NCI-H1105 (cell line): ENCODE measurements at regions not wholly inside any gene's neighbourhood (a gene's known extent, or its start where the extent isn't known, plus 50 kb on each side); places are given as distances from the start of the nearest gene placed in this dataset.

Source experiments
- DNase-seq: peaks from one replicate; lab custom pipeline; 2025; lab: John Stamatoyannopoulos, UW

DNA sequence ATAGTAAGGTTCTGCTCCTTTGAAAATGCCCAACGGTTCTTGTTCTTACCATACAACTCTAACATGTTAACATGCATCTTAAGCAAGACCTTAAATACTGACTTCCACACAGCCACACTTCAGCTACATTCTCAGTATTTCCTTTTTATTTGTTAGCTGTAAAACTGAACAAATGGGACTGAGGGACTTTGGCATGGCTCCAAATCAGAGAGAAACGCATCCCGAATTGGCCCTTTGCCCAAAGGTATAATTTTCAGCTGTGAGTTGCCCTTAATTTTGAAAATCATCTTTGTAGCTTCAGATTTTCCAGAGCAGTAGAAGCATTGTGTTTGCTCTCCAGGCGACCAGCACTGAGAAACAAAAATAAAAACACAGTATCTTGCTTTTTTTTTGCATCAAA lies 56.4 kb downstream of the NEUROD6 start:
- peak; percentile 87 for DNase-seq

DNA sequence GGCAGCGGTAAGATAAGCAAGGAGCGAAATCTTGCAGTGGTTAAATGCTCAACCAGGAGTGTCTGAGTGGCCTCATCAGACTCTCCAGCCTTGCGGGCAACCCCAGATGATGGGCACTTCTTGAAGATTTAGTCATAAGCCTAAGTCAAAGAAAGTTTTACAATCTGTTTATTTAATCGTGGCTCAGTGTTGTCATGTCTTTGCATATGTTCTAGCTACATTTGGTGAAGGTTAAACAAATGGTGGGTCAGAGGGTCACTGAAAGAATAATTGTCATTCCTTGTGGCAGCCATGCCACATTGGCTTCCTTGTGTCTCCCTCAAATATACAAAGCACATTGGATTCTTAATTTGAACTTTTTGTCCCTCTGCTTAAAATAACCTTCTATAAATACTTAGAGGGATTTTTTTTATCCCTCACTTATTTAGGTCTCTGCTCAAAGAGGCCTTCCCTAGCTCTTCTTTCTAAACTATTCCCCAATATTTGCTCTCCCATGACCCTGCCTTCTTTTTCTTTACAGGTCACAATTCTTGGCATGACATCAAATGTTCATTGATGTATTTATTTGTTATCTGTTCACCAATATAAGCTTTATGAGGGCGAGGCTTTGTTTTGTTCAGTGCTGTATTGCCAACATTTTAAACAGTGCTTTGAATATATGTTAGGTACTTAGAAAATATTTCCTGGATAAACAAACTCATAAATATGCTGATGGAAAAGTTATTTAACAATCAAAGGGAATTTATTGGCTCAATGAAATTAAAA lies 68.7 kb downstream of the NEUROD6 start:
- no peak for DNase-seq

DNA sequence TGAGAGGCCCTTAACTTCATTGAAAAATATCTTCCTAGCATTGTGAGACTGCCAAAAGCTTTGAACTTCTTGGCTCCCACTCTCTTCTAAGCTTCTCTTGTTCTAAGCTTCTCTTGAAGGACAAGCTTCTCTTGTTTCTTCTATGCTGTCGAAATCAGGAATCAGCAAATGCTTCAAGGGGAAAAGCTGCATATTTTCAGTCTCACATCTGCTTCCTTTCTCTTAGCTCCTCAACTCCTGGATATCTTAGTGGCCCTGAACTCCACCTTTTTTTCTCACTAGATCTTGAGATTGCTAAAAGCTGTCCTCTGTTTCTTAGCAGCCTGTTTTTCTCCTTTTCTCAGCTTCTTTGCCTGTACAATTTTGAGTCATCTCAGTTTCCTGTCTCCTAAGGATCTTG lies 73.0 kb downstream of the NEUROD6 start:
- DNase-seq = no peak

- no peak for DNase-seq
Observed at GRCh38 chr7:31263338-31263737, 77.2 kb downstream of the NEUROD6 start.

DNA sequence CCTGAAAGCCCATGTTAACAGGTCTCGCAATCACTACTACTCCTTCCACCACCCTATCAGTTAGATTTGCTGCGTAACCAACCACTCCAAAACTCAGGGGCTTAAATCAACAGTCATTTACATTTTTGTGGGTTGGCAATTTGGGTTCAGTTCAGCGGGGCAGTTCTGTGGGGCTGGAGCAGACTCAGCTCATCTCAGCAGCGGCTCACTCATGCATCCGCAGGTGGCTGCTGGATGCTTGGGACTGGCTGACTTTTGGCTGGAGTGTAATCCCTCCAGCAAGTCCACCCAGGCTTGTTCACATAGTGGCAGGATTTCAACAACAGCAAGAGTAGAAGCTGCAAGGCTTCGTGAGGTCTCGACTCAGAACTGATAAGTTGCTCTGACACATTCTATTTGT lies 79.2 kb downstream of the NEUROD6 start:
- no peak for DNase-seq

GRCh38 chr7:31260851-31261250 lies 79.7 kb downstream of the NEUROD6 start:
- no peak for DNase-seq

DNA sequence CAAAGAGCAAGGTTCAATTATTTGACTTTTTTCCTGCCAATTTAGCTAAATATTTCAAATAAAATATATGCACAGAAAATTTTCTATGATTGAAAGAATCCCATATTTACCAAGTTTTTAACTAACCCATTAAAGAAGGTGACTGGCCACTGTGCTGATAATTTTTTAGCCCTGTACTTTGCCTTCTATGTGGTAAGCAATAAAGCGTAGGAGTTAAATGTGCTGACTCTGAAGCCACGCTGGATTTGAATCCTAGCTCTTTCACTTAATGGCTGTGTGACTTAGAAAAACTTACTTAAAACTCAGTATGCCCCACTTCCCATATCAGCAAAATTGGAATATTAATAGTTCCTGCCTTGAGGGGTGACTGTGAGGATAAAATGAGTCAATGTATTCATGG lies 82.1 kb downstream of the NEUROD6 start:
- DNase-seq = no peak

DNA sequence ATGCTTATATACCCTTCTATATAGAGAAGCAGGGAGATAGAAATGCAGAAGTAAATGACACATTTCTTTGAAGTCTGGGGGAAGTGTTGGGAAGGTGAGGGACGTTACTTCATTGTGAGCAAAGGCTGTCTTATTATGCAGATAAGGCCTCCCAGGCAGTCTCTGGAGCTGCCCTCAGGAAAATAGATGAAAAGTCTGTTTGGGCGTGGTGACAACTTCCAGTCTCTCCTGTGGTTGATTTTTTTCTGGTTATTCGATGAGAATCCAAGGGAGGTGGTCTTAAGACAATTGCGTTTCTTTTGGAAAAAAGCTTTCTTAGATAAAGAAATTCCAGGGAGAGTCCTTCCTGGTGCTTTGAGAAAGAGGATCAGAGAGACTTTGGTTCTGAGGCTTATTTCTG lies 84.0 kb downstream of the NEUROD6 start:
- DNase-seq = no peak

- DNase-seq = no peak
Observed at GRCh38 chr7:31254926-31255325, 85.6 kb downstream of the NEUROD6 start.

GRCh38 chr7:31253532-31253931 lies 87.0 kb downstream of the NEUROD6 start:
- DNase-seq = no peak

- DNase-seq = no peak
Observed at GRCh38 chr7:31251441-31251840, 89.1 kb downstream of the NEUROD6 start.

DNA sequence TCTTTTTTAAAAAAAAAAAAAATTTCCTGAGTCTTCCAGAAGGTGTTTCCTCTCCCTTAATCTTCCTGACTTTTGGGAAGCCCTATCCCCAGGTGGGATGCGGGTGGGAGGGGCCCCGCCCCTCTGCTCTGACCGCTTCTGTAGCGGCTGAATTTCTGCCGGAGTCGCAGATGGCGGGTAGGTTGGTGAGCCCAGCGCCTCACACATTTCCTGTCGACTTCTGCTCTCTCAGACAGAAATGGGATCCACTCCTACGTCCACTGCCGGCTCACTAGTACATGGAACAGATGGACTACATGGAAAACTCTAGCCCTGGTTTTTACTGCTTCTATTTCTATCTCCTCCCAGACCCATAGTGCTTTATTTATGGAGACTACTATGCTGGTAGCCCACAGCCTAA lies 90.9 kb downstream of the NEUROD6 start:
- no peak for DNase-seq

- DNase-seq = no peak
Observed at GRCh38 chr7:31236868-31237267, 103.7 kb downstream of the NEUROD6 start.

GRCh38 chr7:31234836-31235605 lies 105.5 kb downstream of the NEUROD6 start:
- no peak for DNase-seq

GRCh38 chr7:31228957-31229356 lies 111.6 kb downstream of the NEUROD6 start:
- no peak for DNase-seq

DNA sequence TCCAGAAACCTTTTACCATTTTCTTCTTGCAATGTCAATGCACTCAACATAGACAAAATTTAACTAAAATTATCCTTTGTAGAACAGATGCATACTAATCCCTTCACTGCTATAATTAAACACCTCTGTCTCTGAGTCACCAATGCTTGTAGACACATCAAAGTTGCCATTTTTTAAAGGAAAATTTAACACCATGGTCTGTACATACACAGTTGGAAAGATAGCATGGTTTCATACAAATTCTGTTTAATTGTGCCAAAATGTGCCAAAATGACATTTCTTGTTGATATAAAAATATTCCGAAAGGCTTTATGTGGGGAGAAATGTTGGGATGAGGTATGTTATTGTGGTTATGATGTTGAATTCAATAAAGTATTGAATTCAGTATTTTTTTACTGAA lies 125.8 kb downstream of the NEUROD6 start:
- no peak for DNase-seq

DNA sequence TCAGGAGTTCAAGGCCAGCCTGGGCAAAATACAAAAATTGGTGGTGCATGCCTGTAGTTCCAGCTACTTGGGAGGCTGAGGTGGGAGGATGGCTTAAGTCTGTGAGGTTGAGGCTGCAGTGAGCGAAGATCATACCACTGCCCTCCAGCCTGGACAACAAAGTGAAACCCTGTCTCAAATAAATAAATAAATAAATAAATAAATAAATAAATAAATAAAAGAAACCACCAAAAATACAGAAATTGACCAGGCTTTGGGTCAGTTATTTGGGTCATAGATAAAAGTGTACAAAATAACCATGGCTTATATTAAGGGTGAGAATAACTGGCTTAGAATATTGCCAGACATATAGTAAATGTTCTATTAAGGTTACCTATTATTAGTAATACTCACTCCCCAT lies 129.2 kb downstream of the NEUROD6 start:
- DNase-seq = no peak

GRCh38 chr7:31204071-31204470 lies 136.5 kb downstream of the NEUROD6 start:
- no peak for DNase-seq

DNA sequence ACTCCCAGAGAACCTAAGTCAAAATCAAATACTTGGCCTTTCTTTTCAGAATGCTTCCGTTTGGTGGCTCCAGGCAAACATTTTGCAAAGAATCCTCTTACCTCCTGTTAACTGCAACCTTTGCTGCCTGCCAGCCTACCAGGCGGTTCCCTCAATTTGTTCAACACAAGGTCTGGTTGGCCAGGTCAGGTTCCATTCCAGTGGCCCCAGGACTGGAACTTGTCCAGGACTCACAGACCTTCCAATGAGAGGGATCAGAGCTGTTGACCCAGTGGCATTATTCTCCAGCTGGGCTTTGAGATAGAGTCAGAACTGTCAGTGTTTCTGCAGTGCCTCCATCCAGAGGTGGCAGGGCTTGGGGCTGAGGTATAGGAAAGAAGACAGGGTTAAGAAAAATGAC lies 137.0 kb downstream of the NEUROD6 start:
- no peak for DNase-seq

GRCh38 chr7:31202801-31203200 lies 137.7 kb downstream of the NEUROD6 start:
- DNase-seq = no peak

DNA sequence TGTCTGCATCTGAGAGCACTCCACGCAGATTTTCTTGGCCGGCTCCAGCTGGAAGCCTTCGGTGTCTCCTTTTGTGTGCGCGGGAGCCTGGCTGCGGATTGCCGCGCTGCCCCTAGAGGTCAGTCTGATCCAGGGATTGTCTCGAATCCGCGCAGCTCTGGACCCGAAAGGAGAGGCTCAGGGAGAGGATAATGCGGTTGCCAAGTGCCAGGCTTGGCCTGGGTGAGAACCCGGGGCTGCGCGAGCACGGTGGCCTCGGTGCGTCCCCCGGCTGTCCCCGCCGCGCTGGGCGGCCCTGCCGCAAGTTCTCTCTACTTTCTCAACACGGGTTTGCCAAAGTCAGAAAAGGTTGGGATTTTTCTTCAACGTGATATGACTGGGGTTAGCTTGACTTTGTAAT lies 140.9 kb downstream of the ADCYAP1R1 start:
- peak; percentile 86 for DNase-seq

DNA sequence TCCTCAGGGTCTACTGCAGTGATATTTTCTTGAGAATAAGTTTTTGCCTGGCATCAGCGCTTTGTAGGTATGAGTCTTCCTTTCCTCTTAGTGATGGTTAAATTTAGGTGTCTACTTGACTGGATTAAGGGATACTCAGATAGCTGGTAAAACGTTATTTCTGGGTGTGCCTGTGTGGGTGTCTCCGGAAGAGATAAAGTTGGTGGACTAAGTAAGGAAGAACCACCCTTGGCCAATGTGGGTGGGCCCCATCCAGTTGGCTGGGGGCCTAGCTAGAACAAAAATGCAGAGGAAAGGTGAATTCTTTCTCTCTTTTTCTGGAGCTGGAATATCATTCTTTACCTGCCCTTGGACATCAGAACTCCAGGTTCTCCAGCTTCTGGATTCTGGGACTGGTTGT lies 138.8 kb downstream of the ADCYAP1R1 start:
- DNase-seq = no peak

DNA sequence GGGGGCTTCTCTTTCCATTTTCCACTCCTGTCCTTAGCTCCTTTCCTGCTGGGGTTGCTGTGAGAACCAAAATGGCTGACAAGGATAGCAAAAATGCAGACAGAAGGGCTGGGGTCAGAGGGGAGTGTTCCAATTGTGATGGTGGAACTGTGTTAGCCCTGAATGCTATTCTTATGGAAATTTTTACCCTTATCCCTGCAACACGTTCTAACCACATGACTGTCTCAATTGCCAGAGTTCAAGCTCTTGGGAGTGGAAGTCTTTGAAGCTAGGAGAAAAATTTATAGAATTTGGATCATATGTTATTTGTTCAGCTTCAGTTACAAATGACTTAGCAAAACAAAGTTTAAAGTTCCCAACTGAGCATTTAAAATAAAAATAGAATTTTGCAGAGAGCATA lies 134.1 kb downstream of the ADCYAP1R1 start:
- DNase-seq = no peak

GRCh38 chr7:31175672-31176071 lies 123.6 kb downstream of the ADCYAP1R1 start:
- no peak for DNase-seq
